Fibroblast of pulmonary artery (primary cell): ENCODE measurements at regions not wholly inside any gene's neighbourhood (a gene's known extent, or its start where the extent isn't known, plus 50 kb on each side); places are given as distances from the start of the nearest gene placed in this dataset.

Source experiments
- DNase-seq: peaks from one replicate; pipeline ENCODE4 v3.0.0-alpha.2; 2010; ENCODE audit warnings: low read depth
- H3K4me3 ChIP-seq: replicated peaks from 2 replicates; pipeline ENCODE4 v1.5.1; 2011; ENCODE audit warnings: low read depth, mild to moderate bottlenecking, control low read depth, low read length, moderate library complexity
- TF ChIP-seq, protein P1 (sequence below): IDR thresholded peaks from 2 replicates; pipeline ENCODE4 v1.5.1; 2011; ENCODE audit warnings: mild to moderate bottlenecking, control low read depth, low read length, inconsistent platforms; ENCODE audit errors: missing control alignments

DNA sequence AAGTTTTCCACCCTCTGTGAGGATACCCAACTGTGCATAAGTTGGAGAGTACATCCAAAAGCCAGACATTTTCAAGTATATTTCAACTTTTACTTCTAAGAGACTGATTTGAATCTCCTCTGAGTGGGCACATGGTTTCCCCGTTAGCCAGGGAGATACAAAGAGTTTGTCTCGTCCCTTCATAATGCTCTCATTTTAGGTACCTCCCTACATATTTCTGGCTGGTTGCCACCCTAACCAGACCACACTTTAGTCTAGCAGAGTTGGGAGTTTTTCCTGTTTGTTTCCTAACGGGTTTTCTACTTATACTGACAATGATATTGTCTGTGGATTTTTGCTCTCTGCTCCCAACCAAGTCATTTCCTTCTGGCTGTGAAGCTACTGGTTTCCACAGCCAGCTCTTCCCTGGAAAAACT is 180.3 kb downstream of the CCDC71L start:
- peak; percentile 56 for DNase-seq
- TF ChIP-seq, protein P1, sequence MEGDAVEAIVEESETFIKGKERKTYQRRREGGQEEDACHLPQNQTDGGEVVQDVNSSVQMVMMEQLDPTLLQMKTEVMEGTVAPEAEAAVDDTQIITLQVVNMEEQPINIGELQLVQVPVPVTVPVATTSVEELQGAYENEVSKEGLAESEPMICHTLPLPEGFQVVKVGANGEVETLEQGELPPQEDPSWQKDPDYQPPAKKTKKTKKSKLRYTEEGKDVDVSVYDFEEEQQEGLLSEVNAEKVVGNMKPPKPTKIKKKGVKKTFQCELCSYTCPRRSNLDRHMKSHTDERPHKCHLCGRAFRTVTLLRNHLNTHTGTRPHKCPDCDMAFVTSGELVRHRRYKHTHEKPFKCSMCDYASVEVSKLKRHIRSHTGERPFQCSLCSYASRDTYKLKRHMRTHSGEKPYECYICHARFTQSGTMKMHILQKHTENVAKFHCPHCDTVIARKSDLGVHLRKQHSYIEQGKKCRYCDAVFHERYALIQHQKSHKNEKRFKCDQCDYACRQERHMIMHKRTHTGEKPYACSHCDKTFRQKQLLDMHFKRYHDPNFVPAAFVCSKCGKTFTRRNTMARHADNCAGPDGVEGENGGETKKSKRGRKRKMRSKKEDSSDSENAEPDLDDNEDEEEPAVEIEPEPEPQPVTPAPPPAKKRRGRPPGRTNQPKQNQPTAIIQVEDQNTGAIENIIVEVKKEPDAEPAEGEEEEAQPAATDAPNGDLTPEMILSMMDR: no peak
- no peak overlapping the region for H3K4me3 ChIP-seq

DNA sequence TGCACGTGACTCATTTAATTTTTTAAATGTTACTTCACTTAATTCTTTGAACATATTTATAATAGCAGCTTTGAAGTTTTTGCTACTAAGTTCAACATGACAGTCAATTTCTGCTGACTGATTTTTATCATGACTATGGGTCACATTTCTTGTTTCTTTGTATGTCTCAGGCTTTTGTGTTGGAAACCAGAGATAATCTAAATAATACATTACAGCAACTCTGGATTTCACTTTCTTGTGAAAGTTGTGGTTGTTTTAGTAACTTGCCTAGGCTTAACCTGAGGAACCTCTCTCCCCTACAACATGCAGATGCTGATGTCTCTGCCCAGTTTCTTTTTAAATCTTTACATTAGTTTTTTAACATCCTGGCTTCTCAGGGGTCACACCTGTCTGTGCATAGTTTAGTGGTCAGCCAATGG is 180.8 kb downstream of the CCDC71L start:
- TF ChIP-seq, protein P1: no peak
- DNase-seq: no peak
- no peak overlapping the region for H3K4me3 ChIP-seq

DNA sequence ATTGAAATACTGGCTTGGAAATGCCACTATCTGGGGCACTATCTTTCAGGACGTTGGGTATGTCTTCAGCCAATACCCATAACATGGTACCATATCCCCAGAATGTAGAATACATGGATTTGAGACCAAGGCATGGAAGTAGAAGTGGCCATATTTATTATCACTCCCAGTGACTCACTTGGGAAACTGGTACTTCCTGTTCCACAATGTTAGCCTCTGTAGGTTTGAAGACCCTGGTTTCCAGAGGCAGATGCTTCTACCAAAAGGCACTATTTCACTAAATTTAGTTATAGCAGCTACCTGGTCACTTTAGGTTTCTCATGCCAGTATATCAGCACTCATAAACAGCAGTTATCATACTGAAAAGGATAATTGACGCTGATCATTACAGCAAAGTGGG is 184.2 kb downstream of the CCDC71L start:
- H3K4me3 ChIP-seq: no peak overlapping the region
- DNase-seq: no peak
- TF ChIP-seq, protein P1: no peak

DNA sequence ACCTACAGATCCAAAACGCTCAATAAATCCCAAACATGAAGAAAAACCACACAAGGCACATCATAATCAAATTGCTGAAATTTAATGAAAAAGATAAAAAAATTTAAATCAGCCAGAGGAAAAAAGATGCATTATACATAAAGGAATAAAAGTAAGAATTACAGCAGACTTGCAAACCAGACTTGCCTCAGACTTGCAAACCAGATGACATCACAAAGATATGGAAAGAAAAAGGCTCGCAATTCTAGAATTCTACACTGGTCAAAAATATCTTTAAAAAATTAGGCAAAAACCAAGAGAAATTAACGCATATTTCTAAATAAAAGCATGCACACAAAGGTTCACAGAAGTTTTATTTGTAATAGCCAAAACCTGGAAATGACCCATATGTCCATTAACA is 188.0 kb upstream of the NAMPT start:
- no peak for DNase-seq
- no peak overlapping the region for H3K4me3 ChIP-seq
- TF ChIP-seq, protein P1: no peak

DNA sequence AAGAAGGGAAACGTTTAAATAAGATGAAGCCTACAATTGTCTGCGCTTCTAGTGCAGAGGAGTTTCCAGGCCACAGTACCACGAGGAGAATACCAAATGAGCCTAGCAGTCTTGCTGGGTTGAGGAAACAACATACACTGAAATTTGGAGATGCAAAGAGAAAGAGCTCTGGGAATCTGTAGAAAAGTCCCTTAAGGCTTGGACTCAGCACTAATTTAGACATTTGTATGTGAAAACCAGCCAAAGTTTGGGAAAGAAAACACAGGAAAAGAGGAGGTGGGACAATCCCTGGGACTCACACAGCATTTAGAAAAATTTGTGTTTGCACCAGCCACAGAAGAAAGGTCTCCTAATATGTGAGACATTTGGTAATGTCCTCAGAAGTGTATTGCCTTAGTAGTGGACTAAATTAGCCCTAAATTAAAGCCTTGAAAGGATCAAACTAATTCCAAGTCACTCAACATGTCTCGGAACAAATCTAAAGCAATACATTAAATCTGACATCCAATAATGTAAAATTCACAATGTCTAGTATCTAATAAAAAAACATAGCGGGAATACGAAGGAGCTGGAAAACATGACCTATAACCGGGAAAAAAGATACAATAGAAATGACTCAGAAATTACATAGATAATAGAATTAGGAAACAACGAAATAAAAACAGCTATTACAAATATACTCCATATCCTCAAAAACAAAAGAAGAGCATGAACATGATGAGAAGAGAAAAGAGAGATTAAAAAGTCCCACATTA is 187.1 kb upstream of the NAMPT start:
- no peak overlapping the region for H3K4me3 ChIP-seq
- TF ChIP-seq, protein P1: no peak
- no peak for DNase-seq

DNA sequence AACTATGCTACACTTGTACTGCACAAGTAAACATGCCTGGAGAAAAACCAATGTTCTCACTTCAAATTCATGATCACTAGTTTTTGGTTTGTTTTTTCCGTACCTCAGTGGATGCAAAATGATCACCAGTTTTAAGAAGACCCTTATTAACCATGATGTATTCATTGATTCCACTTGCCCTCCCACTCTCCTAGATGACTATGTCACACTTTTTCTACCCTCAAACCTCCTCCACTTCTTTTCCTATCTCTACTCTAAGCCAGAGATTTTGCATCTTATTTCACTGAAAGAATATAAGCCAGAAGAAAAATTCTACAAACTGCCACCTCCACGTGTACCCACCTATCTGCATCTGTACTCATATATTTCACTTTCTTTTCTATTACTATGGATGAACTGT is 186.2 kb upstream of the NAMPT start:
- no peak overlapping the region for H3K4me3 ChIP-seq
- no peak for DNase-seq
- TF ChIP-seq, protein P1: no peak

DNA sequence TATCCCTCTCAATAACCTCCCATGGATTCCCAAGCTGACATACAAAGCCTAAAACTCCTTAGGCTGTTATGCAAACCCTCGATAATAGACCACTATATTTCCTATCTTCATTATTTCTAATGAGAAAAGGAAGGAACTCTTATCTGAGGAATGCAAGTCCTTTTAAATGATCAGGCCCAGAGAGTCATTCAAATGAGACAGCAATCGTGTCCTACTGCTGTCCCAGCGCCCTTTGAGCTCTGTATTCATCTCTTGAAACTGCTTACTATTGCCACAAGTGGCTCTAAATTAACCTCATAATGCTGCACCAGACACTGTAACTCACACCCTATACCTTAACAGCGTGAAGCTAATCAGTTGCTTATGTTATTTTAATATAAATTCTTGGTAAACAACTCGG is 182.1 kb upstream of the NAMPT start:
- H3K4me3 ChIP-seq: no peak overlapping the region
- TF ChIP-seq, protein P1: no peak

More for the DNA sequence above, 182.1 kb upstream of the NAMPT start:
- DNase-seq: no peak
